Neural cell (in vitro differentiated cells): ENCODE measurements at regions not wholly inside any gene's neighbourhood (a gene's known extent, or its start where the extent isn't known, plus 50 kb on each side); places are given as distances from the start of the nearest gene placed in this dataset.

ENCODE experiments used
- H2AFZ ChIP-seq: fragments of 200-600, 300-800 bp; sonication (generic), shearing (Covaris generic); 2 replicates; pipeline ENCODE4 v1.6.0; 2014; ENCODE audit warnings: low read depth, mild to moderate bottlenecking, antibody characterized with exemption, low read length, moderate library complexity
- H3F3A ChIP-seq: fragments of 200-600 bp; shearing (Covaris generic); 2 replicates; pipeline ENCODE4 v1.6.1; 2016; ENCODE audit warnings: mild to moderate bottlenecking, moderate library complexity, mixed read lengths, antibody characterized with exemption, low read length; ENCODE audit not compliant: insufficient read depth, poor library complexity, severe bottlenecking
- H3K27ac ChIP-seq: fragments of 200-600, 300-800 bp; sonication (generic), shearing (Covaris generic); 2 replicates; pipeline ENCODE4 v1.5.1; 2014; ENCODE audit warnings: mild to moderate bottlenecking, low read length, moderate library complexity
- H3K27me3 ChIP-seq: fragments of 300-800, 200-600 bp; sonication (generic), shearing (Covaris generic); 2 replicates; pipeline ENCODE4 v1.6.0; 2014; ENCODE audit warnings: mild to moderate bottlenecking, low read depth, low read length, moderate library complexity; ENCODE audit not compliant: insufficient read depth
- H3K36me3 ChIP-seq: fragments of 300-800, 200-600 bp; sonication (generic), shearing (Covaris generic); 2 replicates; pipeline ENCODE4 v1.5.1; 2014; ENCODE audit warnings: mild to moderate bottlenecking, antibody characterized with exemption, low read length, moderate library complexity; ENCODE audit not compliant: insufficient read depth
- H3K4me2 ChIP-seq: fragments of 300-800, 200-600 bp; sonication (generic), shearing (Covaris generic); 2 replicates; pipeline ENCODE4 v1.6.0; 2014; ENCODE audit warnings: mild to moderate bottlenecking, low read length
- H3K4me3 ChIP-seq: fragments of 300-800, 200-600 bp; sonication (generic), shearing (Covaris generic); 2 replicates; pipeline ENCODE4 v1.5.1; 2014; ENCODE audit warnings: mild to moderate bottlenecking, low read length, moderate library complexity
- H3K79me2 ChIP-seq: fragments of 200-600 bp; shearing (Covaris generic); replicated peaks from 2 replicates; pipeline ENCODE4 v1.6.0; 2014; ENCODE audit warnings: mild to moderate bottlenecking, low read length, moderate library complexity; ENCODE audit not compliant: insufficient read depth
- H3K9ac ChIP-seq: fragments of 300-800, 200-600 bp; sonication (generic), shearing (Covaris generic); 2 replicates; pipeline ENCODE4 v1.6.1; 2016; ENCODE audit warnings: mild to moderate bottlenecking, low read length, mixed read lengths
- H3K9me2 ChIP-seq: fragments of 200-600 bp; shearing (Covaris generic); 2 replicates; pipeline ENCODE4 v1.6.1; 2016; ENCODE audit warnings: mild to moderate bottlenecking, low read length, mixed read lengths; ENCODE audit not compliant: insufficient read depth
- H3K9me3 ChIP-seq: fragments of 200-600, 300-800 bp; sonication (generic), shearing (Covaris generic); 2 replicates; pipeline ENCODE4 v1.6.1; 2016; ENCODE audit warnings: mild to moderate bottlenecking, mixed run types, low read length, moderate library complexity, mixed read lengths
- H4K20me1 ChIP-seq: fragments of 200-600 bp; shearing (Covaris generic); 2 replicates; pipeline ENCODE4 v1.6.1; 2016; ENCODE audit warnings: mild to moderate bottlenecking, mixed run types; ENCODE audit not compliant: insufficient read depth
- CTCF ChIP-seq: fragments of 450-650 bp; IDR thresholded peaks from 2 replicates; pipeline ENCODE4 v1.5.1; 2014; ENCODE audit warnings: antibody characterized with exemption, mild to moderate bottlenecking, moderate library complexity; ENCODE audit not compliant: poor library complexity, severe bottlenecking
- EP300 ChIP-seq: fragments of 450-650 bp; conservative IDR thresholded peaks from 2 replicates; pipeline ENCODE4 v1.6.1; 2014; ENCODE audit warnings: antibody characterized with exemption, mild to moderate bottlenecking, moderate library complexity; ENCODE audit not compliant: poor library complexity, severe bottlenecking
- EZH2 ChIP-seq: fragments of 200-600, 300-800 bp; shearing (Covaris generic), sonication (generic); IDR thresholded peaks from 2 replicates; pipeline ENCODE4 v1.6.1; 2014; ENCODE audit warnings: antibody characterized with exemption, low read length, borderline replicate concordance, mild to moderate bottlenecking; ENCODE audit not compliant: insufficient read depth, poor library complexity, severe bottlenecking
- MXI1 ChIP-seq: fragments of 450-650 bp; conservative IDR thresholded peaks from 2 replicates; pipeline ENCODE4 v1.6.1; 2014; ENCODE audit warnings: antibody characterized with exemption, mild to moderate bottlenecking; ENCODE audit not compliant: poor library complexity, severe bottlenecking
- POLR2AphosphoS5 ChIP-seq: IDR thresholded peaks from 2 replicates; pipeline ENCODE4 v1.6.1; 2012
- RAD21 ChIP-seq: fragments of 450-650 bp; conservative IDR thresholded peaks from 2 replicates; pipeline ENCODE4 v1.6.1; 2014; ENCODE audit warnings: antibody characterized with exemption, mild to moderate bottlenecking, moderate library complexity
- SMC3 ChIP-seq: fragments of 450-650 bp; conservative IDR thresholded peaks from 2 replicates; pipeline ENCODE4 v1.6.1; 2014; ENCODE audit warnings: antibody characterized with exemption, mild to moderate bottlenecking, moderate library complexity; ENCODE audit not compliant: poor library complexity
- TAF1 ChIP-seq: IDR thresholded peaks from 2 replicates; pipeline ENCODE4 v1.6.1; 2012; ENCODE audit warnings: low read depth
- TF ChIP-seq, protein P1 (sequence below): IDR thresholded peaks from 2 replicates; pipeline ENCODE4 v1.6.1; 2012; ENCODE audit warnings: borderline replicate concordance

DNA sequence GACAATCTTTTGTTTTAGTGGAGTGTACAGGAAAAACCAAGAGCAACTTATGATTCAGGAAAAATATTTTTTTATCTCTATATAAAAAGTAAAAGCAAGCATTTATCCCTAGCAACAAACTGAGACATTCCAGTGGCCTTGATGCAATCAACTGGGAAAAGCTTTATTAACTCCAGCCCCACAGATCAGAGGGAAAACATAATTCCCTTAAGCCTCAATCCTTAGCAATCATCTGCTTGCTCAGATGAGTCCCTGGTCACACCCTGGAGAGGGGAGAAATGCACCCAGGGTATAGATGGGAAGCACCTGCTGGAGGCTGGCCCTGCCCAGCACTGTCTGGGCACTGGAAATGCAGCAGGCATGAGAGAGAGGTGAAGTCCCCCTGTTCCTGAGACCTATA, 636.6 kb downstream of the TNS3 start:
- Histone ChIP-seq H3K4me3 (no peak overlapping the region), H3K4me2 (no peak overlapping the region), H3K27me3 (no peaks in the 10 kb centered on the region), H3K27ac (no peak overlapping the region), H3K9me2 (no peaks in the 10 kb centered on the region), H4K20me1 (no peaks in the 10 kb centered on the region), H3K9ac (no peak overlapping the region), H3K36me3 (no peaks in the 10 kb centered on the region), H3K79me2 (no peaks in the 10 kb centered on the region), H3F3A (no peaks in the 10 kb centered on the region), H2AFZ (no peak overlapping the region), H3K9me3 (no peaks in the 10 kb centered on the region)
- TF ChIP-seq, protein P1, sequence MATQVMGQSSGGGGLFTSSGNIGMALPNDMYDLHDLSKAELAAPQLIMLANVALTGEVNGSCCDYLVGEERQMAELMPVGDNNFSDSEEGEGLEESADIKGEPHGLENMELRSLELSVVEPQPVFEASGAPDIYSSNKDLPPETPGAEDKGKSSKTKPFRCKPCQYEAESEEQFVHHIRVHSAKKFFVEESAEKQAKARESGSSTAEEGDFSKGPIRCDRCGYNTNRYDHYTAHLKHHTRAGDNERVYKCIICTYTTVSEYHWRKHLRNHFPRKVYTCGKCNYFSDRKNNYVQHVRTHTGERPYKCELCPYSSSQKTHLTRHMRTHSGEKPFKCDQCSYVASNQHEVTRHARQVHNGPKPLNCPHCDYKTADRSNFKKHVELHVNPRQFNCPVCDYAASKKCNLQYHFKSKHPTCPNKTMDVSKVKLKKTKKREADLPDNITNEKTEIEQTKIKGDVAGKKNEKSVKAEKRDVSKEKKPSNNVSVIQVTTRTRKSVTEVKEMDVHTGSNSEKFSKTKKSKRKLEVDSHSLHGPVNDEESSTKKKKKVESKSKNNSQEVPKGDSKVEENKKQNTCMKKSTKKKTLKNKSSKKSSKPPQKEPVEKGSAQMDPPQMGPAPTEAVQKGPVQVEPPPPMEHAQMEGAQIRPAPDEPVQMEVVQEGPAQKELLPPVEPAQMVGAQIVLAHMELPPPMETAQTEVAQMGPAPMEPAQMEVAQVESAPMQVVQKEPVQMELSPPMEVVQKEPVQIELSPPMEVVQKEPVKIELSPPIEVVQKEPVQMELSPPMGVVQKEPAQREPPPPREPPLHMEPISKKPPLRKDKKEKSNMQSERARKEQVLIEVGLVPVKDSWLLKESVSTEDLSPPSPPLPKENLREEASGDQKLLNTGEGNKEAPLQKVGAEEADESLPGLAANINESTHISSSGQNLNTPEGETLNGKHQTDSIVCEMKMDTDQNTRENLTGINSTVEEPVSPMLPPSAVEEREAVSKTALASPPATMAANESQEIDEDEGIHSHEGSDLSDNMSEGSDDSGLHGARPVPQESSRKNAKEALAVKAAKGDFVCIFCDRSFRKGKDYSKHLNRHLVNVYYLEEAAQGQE = no peak
- TF ChIP-seq RAD21 (no peak), MXI1 (no peak), SMC3 (no peak), TAF1 (no peak), CTCF (no peak)

GRCh38 chr7:46943996-46944395, 637.9 kb downstream of the TNS3 start:
- Histone ChIP-seq H3F3A (no peaks in the 10 kb centered on the region), H3K27ac (no peak overlapping the region), H3K9ac (no peak overlapping the region), H3K9me2 (no peaks in the 10 kb centered on the region), H3K79me2 (no peaks in the 10 kb centered on the region), H4K20me1 (no peaks in the 10 kb centered on the region), H3K4me3 (no peak overlapping the region), H3K36me3 (no peaks in the 10 kb centered on the region), H3K4me2 (no peak overlapping the region), H2AFZ (no peak overlapping the region), H3K9me3 (no peaks in the 10 kb centered on the region), H3K27me3 (no peaks in the 10 kb centered on the region)
- no peak for TF ChIP-seq EZH2
- no peak for TF ChIP-seq RAD21
- no peak for TF ChIP-seq CTCF
- TF ChIP-seq SMC3 = no peak
- no peak for TF ChIP-seq TAF1
- TF ChIP-seq POLR2AphosphoS5 = no peak
- TF ChIP-seq EP300 = no peak
- TF ChIP-seq, protein P1 = no peak
- TF ChIP-seq MXI1 = no peak
